ENCODE measurements at regions not wholly inside any gene's neighbourhood (a gene's known extent, or its start where the extent isn't known, plus 50 kb on each side); places are given as distances from the start of the nearest gene placed in this dataset.

- no peak for TF ChIP-seq CEBPB (IDR thresholded peaks at IDR 0.05)
- no peak for TF ChIP-seq RAD21 (IDR thresholded peaks at IDR 0.05; ENCODE audit: low read depth)
- TF ChIP-seq EP300 (IDR thresholded peaks at IDR 0.05; ENCODE audit: borderline replicate concordance): no peak
- TF ChIP-seq FOXM1 (IDR thresholded peaks at IDR 0.05; ENCODE audit: borderline replicate concordance, low read depth): no peak
- no peak for TF ChIP-seq TCF12 (IDR thresholded peaks at IDR 0.05; ENCODE audit: low read depth)
- no peak for TF ChIP-seq REST (IDR thresholded peaks at IDR 0.05; ENCODE audit: low read depth)
- no peak for TF ChIP-seq CREB1 (IDR thresholded peaks at IDR 0.05; ENCODE audit: low read depth)
- TF ChIP-seq, protein P1, sequence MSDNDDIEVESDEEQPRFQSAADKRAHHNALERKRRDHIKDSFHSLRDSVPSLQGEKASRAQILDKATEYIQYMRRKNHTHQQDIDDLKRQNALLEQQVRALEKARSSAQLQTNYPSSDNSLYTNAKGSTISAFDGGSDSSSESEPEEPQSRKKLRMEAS (IDR thresholded peaks at IDR 0.05): no peak
- no peak for TF ChIP-seq ZBTB7A (IDR thresholded peaks at IDR 0.05; ENCODE audit: low read depth)
- no peak for TF ChIP-seq NFIC (IDR thresholded peaks at IDR 0.05)
Observed at GRCh38 chr2:64765160-64765805, 111.6 kb upstream of the SERTAD2 start.

Data from Ishikawa (cell line).